HFFc6 (cell line): ENCODE measurements at regions not wholly inside any gene's neighbourhood (a gene's known extent, or its start where the extent isn't known, plus 50 kb on each side); places are given as distances from the start of the nearest gene placed in this dataset.

Experiments
- DNase-seq: peaks from one replicate; pipeline ENCODE4 v3.0.0-alpha.2; 2018
- H3K27ac Mint-ChIP-seq: 2 replicates; pipeline ENCODE4 v1.8.0; 2020; ENCODE audit warnings: mild to moderate bottlenecking, mixed read lengths
- H3K27me3 Mint-ChIP-seq: 2 replicates; pipeline ENCODE4 v1.8.0; 2021; ENCODE audit warnings: mild to moderate bottlenecking, moderate library complexity, mixed read lengths; ENCODE audit not compliant: insufficient read depth
- H3K36me3 Mint-ChIP-seq: 2 replicates; pipeline ENCODE4 v1.8.0; 2021; ENCODE audit warnings: low read depth, mixed read lengths
- H3K4me1 Mint-ChIP-seq: 2 replicates; pipeline ENCODE4 v1.8.0; 2020; ENCODE audit warnings: low read depth, mixed read lengths
- H3K4me3 Mint-ChIP-seq: 2 replicates; pipeline ENCODE4 v1.8.0; 2020; ENCODE audit warnings: mild to moderate bottlenecking, moderate library complexity, mixed read lengths
- H3K9me3 Mint-ChIP-seq: 2 replicates; pipeline ENCODE4 v1.8.0; 2020; ENCODE audit warnings: mild to moderate bottlenecking, mixed read lengths
- CTCF ChIP-seq: fragments of 200-600 bp; sonication (generic); IDR thresholded peaks from 2 replicates; pipeline ENCODE4 v1.5.0; 2021; ENCODE audit warnings: antibody characterized with exemption, mild to moderate bottlenecking

DNA sequence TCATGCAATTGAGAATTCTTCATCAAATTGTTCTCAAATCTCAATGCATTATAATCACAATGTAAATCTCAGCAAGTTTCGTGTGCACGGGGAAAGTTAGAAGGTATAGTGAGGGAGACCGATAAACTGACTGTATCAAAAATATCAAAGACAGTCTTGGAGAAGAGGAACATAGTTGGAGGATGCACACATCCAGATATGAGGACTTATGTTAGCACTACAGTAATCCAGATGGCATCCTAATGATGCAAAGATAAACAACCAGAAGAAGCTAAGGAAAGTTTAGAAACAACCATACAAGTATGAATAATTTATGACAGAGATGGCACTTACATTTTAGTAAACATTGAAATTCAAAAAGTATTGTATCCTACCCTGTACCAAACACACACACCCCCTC is 760.1 kb downstream of the RPS29 start:
- no peak overlapping the region for H3K4me3 Mint-ChIP-seq

GRCh38 chr14:48814562-48814961 is 771.6 kb downstream of the RPS29 start:
- no peaks in the 10 kb centered on the region for H3K4me1 Mint-ChIP-seq
- peaks cover 5% of the 10 kb centered on the region; the same call in 1 of the 2 replicates for H3K36me3 Mint-ChIP-seq
- H3K27ac Mint-ChIP-seq, result no peak overlapping the region
- H3K4me3 Mint-ChIP-seq, result no peak overlapping the region
- peaks cover 44% of the 10 kb centered on the region for H3K9me3 Mint-ChIP-seq
- no peaks in the 10 kb centered on the region; the same call in 1 of the 2 replicates for H3K27me3 Mint-ChIP-seq
- TF ChIP-seq CTCF, result no peak
- no peak for DNase-seq

More for the DNA sequence above, 760.1 kb downstream of the RPS29 start:
- TF ChIP-seq CTCF, result no peak
- H3K27me3 Mint-ChIP-seq, result no peaks in the 10 kb centered on the region
- DNase-seq, result no peak
- no peak overlapping the region for H3K27ac Mint-ChIP-seq
- peaks cover 45% of the 10 kb centered on the region for H3K9me3 Mint-ChIP-seq
- no peaks in the 10 kb centered on the region for H3K36me3 Mint-ChIP-seq
- H3K4me1 Mint-ChIP-seq, result no peaks in the 10 kb centered on the region

- Mint-ChIP-seq H3K36me3 (0 out of 2 replicates have a peak, but pooled peaks cover 4% of the 10 kb centered on the region), H3K27ac (no peak overlapping the region), H3K9me3 (peaks cover 42% of the 10 kb centered on the region), H3K4me1 (no peaks in the 10 kb centered on the region), H3K4me3 (no peak overlapping the region), H3K27me3 (no peaks in the 10 kb centered on the region)
- no peak for TF ChIP-seq CTCF
- no peak for DNase-seq
These were observed 780.9 kb downstream of the RPS29 start for GRCh38 chr14:48805315-48805714.

GRCh38 chr14:48792376-48793024 is 793.7 kb downstream of the RPS29 start:
- no peak overlapping the region for H3K4me3 Mint-ChIP-seq
- H3K36me3 Mint-ChIP-seq, result no peaks in the 10 kb centered on the region
- H3K9me3 Mint-ChIP-seq, result peaks cover 37% of the 10 kb centered on the region
- H3K27me3 Mint-ChIP-seq, result no peaks in the 10 kb centered on the region
- DNase-seq, result no peak
- no peak for TF ChIP-seq CTCF
- H3K4me1 Mint-ChIP-seq, result no peaks in the 10 kb centered on the region
- no peak overlapping the region for H3K27ac Mint-ChIP-seq

DNA sequence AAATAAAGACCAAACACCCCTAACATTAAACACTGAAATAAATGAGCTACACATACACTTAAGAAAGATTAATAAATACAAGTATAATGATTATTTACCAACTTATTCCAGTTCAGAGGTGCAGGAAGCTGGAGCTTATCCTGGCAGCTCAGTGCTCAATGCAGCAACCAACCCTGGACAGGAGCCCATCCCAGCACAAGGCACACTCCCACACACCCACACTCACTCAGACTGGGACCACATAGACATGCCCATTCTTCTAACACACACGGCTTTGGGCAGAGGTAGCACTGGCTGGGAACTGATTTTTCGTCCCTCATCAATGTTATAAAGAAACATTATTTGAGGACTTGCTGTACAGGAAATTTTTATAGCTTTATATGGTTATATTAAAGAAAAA is 797.4 kb downstream of the RPS29 start:
- no peaks in the 10 kb centered on the region for H3K4me1 Mint-ChIP-seq
- no peaks in the 10 kb centered on the region for H3K36me3 Mint-ChIP-seq
- TF ChIP-seq CTCF, result no peak
- DNase-seq, result no peak
- H3K27me3 Mint-ChIP-seq, result no peaks in the 10 kb centered on the region
- no peak overlapping the region for H3K27ac Mint-ChIP-seq
- no peak overlapping the region for H3K4me3 Mint-ChIP-seq
- peaks cover 11% of the 10 kb centered on the region for H3K9me3 Mint-ChIP-seq
